GM19372 (cell line): ENCODE measurements at regions not wholly inside any gene's neighbourhood (a gene's known extent, or its start where the extent isn't known, plus 50 kb on each side); places are given as distances from the start of the nearest gene placed in this dataset.

Experiments used
- ATAC-seq: cut with Tn5 transposase; IDR thresholded peaks from one replicate; pipeline ENCODE4 v1.9.1; 2021; ENCODE audit warnings: mild to moderate bottlenecking, low read depth, moderate library complexity; ENCODE audit not compliant: unreplicated experiment

DNA sequence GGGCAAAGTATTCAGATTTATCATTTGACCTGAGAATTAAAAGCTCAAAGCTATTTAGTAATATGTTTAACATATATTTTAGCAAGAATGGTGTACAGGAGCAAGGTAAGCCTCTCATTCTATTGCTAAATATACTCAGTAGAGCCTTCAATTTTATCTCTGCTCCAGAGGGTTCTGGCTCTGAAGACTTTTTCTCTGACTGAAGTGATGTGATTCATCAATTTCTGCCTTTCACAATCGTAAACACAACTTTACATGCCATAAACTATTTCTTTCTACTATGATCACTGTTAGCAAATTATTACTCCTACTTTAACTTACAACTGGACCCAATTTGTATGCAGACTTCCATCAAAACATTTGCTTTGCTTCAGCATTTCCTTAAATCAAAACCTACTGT lies 315.0 kb upstream of the NDST4 start:
- no peak for ATAC-seq

DNA sequence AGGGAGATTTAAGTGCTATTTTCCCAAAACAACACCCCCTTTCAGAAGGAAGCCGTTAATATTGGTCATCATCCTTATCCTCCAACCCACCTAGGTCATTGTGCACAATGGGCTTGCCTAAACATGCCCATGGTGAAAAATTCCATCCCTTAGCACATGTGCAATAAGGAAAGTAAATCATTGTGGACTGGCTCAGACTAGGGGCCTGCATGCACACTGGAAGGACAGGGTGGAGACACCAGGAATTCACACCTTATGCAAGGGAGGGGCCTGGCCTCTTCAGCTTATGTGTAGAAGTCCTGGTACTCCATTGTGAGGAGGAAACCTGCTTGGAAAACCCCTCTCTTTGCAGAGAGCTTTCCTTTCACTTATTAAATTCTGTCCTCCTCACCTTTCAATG lies 311.4 kb upstream of the NDST4 start:
- no peak for ATAC-seq

DNA sequence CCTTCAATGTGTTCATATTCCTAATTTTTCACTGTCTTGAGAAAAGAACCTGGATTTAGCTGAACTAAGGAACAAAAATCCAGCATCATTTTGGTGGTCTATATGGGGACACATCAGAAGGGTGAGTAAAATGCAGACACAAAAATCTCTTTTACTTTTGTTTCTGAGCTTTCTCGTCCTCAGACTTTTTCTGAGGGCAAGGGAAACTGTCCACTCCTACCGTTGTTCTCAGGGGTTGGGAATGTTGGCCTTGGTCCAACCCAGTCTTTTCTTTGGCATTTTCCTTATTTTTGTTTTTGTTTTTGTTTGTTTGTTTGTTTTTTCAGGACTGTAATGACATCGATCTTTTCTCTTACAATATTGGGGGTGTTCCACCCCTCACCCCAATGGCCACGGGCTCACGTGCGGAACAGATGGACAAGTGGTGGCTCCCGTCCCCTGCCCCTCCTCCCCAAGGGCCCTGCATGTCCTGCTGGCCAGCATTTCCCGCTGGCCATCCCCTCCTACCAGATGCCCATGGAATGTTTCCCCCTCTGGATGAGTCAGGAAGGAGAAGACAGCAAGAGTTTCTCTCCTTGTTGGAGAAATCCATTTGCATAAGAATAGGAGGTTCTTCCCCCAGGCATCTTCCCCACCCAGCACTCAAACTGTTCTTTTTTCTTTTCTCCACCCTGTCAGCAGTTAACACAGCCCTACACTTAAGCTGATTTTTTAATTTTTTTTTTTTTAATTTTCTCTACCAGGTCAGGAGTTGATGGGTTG lies 305.4 kb upstream of the NDST4 start:
- no peak for ATAC-seq

DNA sequence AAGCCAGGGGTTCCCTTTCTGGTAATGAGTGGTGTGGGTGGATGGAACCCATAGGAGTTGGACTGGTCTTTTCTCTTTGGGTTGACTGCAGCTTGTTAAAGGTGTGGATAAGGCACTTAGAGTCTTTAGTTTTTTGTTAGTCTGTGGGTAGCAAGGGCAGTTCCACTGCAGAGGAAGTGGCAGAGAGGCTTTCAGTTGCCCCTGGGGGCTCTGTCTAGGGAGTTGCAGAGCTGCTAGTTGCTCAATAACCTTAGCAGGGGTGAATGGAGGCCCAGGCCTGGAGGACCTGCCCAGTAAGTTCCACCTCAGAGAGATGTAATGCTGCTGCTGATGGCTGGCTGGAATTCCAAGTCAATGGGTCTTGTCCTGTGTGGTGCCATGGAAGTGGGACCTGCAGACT lies 282.6 kb upstream of the NDST4 start:
- no peak for ATAC-seq

DNA sequence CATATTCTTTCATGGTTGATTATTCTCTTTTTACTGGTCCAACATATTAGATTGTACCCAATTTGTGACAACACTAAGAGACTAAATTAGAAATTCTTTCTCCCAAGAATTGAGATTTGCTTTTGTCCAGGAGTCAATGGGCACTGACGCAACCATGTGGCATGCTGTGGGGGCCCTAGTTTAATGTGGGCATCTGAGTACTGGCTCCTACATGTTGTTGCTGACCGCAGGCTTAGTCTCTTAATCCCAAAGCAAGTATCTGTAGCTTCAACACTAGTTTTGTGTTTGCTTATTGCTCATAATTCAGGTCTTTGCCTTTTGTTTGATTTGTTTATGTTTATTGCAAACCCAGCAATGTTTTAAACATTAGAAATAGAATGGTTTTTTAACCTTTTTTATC lies 263.4 kb upstream of the NDST4 start:
- ATAC-seq: no peak

DNA sequence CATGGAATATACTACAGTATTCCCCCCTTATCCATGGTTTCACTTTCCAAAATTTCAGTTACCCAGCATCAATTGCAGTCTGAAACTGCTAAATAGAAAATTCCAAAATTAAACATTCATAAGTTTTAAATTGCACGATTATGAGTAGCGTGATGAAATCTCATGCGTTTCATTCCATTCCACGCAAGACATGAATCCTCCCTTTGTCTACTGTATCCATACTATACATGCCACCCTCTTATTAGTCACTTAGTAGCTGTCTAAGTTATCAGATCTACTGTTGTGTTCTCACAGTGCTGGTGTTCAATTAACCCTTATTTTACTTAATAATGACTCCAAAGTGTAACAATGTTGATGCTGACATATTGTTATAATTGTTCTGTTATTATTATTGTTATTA lies 261.2 kb upstream of the NDST4 start:
- no peak for ATAC-seq

DNA sequence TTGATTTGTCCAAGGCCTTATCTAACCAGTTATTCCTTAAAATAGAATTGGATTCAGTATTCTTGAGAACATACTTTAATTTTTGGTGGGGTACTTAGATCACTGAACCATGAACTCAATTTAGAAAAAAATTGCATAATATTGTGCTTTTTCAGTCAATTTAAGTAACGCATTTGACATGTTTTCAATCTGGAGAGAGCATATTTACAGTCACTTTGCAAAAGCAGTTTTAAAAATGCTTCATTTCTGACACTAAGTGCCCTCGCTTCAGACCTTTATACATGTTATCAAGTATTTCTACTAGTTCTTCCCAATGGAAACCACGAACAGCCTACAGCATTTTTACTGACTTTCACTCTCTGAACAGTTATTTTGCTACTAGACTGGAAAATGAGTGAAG lies 257.1 kb upstream of the NDST4 start:
- no peak for ATAC-seq

DNA sequence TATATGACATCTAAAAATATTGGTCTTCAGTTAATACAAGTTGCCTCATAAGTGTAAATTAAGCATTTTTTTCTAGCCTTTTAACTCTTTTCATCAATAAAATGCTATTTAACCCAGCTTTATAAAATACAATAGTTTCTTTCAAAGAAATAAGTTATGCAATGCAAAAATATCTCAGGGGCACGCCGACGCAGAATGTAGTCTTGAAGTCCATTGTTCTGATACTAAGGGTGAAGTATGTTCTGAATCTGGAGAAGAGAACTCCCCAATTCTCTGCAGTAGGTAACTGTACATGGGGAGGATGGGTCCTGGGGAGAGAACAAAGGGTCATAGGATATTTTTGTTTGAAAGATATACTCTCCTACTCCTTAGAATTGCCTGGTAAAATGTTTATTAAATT lies 256.6 kb upstream of the NDST4 start:
- ATAC-seq: no peak

DNA sequence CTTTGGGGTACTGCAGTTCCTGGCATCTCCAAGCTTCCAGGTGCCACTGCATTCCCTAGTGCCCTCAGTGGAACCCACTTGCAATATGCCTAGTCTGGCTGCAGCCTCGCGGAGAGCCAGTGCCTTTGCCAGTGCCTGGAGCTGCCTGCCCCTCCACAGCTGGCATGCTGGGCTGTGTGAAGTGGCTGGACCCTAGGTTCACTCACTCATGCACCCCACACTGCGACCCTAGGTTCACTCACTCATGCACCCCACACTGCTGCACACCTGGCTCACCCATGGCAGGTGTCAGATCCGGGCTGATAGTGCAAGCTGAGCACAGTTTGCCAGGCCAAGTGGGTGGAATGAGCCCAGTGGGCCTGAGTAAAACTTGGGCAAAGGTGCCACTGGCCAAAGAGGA lies 253.0 kb upstream of the NDST4 start:
- ATAC-seq: no peak

DNA sequence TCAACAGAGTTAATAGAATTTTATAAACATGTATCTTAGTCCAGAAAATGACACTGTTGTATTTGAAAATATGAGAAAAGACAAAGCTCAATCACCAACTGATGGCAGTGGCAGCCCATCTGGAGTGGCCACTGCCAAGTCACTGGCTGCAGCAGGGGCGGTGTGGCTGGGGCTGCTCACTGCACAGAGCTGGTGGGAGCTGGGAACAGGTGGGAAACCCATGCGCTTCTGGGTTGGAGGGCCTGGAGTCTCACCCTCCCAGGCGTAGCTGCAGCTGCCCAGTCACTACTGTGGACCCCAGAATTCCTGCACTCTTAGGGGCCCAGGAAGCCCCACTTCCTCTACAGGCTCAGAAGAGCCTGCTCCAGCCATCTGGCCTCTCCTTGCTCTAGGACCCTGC lies 251.8 kb upstream of the NDST4 start:
- no peak for ATAC-seq

DNA sequence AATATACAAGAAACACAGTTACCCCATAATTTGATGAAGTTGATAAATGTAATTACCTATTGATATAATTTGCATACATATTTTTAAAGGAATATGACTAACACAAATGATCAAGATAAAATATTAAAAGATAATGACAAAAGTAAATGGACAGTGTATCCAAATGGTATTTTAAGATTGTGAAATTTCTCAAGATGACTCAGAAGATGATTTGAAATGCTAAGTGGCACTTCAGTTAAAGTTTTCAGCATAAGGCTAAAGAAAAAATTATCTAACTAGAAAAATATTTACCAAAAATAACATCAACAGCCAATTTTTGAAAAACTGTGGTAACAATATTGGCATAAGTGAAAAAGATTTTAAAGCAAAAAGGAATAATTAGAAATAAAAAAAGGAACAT lies 248.4 kb upstream of the NDST4 start:
- no peak for ATAC-seq

DNA sequence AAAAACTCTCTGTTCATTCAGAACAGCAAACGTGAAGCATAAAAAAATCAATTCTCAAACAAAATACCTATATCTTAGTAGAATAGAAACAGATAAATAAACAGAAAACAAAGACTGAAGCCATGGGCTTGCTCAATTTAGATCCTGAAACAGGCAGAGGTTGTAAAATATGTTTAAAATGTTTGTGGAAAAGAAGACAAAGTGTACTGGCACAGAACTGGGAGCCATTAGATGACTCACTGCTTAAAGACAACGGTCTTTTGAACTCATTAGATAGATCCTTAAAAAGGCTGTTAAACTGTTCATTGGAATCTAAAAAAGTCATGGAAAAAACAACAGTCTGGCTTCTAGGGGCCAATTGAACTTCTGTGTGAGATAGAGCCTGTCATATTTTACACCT lies 247.0 kb upstream of the NDST4 start:
- no peak for ATAC-seq

DNA sequence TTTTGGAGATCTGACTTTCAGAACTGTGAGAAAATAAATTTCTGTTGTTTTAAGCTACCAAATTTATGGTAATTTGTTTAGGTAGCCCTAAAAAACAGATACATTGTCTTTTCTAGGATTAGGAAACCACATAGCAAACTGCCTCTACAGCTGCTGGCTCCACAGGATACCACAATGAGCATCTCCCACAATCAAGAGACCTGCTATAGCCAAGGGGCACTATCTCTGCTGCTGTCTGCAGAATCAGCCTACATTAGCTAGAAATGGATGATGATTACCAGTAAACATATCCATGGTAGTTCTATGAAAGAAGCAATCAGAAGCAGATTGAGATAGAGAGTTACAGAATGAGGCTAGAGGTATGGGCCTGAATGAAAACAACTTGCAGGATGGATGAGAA lies 244.4 kb upstream of the NDST4 start:
- ATAC-seq: no peak

DNA sequence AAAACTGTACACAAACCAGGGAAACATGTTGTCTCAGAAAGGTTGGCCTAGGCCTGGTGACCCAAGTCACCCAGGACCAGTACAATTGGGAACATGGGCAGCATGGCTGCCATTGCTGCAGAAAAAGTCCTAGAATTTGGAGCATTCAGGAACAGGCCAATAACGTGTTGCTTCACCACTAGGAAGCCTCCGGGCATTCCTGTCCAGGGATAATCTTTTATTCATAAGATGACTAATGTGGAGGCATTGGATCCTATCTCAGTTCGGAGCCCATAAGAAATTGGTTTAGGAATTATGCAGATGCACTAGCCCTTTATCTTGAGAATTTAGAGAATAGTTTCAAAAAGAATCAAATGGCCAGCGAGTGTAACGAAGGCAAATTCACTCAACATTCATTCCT lies 242.8 kb upstream of the NDST4 start:
- ATAC-seq: no peak

DNA sequence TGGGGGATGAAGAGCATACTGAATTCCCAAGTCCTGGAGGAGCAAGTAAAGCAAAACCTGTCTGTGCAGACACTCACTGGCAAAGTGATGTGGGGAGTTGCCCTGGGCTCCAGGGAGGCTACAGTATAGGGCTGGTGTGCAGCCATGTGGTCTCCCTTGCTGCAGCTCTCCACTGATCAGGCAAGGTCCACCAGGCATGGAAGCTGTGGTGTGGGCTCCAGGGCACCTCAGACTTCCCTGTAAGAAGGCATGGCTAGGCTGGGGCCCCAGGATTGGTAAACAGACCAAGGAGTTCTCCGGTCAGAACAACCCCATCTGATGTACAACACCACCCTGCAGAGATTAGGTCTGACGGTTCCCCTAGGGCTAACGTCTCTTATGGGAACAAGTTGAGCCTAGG lies 241.9 kb upstream of the NDST4 start:
- ATAC-seq: no peak

DNA sequence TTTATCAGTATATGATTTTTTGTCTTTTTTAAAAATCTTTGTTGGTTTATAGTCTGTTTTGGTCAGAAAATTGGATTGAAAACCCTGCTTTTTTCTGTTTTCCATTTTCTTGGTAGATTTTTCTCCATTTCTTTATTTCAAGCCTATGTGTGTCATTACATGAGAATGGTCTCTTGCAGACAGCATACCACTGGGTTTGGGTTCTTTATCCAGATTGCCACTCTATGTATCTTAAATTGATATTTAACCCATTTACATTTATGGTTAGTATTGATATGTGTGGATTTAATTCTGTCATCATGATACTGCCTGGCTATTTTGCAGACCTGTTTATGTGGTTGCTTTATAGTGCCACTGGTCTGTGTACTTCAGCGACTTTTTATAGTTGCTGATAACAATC lies 239.9 kb upstream of the NDST4 start:
- no peak for ATAC-seq

DNA sequence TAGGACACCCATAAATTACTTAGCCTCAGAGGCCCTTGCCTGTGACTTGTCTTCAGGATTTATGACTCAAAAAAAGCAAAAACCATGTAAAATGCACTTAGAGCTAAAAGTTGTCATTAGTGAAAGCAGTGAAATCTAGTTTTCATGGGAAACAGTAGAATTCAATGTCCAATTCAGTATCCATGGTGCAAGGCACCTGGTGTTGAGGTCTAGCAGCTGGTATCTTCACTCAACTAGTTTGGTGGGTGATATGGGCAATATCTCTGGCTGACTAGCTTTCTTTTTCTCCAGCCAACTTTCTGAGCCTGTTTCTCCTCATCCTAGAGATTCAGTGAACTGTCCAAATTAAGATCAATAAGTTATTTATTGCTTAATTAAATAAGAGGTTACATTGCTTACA lies 229.8 kb upstream of the NDST4 start:
- ATAC-seq: no peak

DNA sequence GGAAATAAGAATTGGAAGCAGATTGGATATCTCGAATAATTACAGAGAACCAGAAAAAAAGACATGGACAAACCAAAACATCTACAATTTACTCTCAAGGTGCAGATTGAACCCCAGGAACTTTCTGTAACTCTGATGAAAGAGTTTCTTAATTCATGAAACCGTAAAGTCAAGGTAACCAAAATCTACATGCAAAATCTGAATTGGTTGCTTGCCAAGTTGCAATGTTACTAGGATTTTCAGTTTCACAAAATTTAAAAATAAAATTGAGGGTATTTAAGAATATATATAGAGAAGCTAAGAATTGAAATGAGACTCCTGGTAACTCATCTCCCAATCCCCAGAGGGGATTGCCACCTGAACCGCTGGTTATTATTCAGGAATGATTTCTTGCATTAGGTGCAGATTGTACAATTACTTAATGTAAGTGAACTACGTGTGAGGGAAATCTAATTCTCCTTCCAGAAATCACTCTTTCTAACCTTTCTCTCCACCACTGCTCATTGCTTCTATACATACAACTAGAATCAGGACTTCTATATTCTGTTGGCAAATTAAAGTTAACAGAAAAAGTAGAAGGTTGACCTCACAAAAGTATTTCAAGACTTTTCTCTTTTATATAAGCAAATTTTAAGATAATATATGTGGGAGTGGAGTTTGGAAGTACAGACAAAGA lies 221.5 kb upstream of the NDST4 start:
- ATAC-seq: no peak

DNA sequence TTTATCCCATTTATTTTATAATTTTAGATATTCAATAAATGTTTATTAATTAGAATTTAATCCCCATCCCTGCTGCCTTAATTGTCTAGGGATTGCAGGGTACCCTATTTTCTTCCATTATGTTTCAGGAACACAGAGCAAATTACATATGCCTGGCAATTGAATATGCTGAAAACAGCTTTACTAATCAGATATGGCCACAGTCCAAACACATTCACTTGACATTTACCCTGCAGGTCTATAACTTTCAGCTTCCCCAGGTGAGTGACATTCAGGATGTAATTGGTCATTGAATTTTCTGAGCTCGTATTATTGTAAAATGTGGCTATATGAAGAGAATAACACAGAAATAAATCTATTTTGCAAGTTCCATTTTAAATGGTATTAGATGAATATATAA lies 218.7 kb upstream of the NDST4 start:
- no peak for ATAC-seq

DNA sequence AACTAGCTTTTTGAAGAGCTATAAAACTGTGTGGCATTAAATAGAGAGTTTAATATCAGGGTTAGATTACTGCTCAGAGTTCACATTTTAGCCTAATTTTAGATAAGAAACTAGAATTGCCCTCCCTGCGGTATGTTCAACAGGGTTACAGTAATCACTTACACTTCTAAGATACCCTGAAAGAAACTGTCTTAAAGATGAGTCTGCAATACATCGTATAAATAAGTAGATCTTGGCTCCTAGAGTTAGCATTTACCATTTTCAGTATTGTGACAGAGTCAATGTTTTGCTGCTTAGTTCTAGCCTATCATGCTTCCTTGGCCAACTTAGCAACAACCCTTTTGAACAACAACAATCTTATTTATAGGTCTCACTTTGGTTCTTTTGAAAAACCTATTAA lies 217.8 kb upstream of the NDST4 start:
- ATAC-seq: no peak

DNA sequence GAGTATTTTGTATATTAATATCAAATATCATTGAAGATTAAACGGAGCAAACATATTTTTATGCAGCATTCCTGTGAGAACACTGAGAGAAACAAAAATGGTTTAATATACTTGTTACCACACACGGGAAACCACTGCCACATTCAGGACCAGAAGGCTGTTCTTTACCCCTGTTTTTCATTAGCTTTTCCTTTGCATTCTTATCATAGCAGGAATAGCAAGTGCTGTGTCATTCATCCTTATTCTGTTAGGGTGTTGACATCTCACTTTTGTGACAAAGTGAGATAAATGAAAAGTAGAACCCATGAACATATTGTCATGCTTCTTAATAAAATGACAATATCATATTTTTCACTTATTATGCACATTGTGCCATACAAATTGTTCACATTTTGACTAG lies 212.4 kb upstream of the NDST4 start:
- no peak for ATAC-seq

DNA sequence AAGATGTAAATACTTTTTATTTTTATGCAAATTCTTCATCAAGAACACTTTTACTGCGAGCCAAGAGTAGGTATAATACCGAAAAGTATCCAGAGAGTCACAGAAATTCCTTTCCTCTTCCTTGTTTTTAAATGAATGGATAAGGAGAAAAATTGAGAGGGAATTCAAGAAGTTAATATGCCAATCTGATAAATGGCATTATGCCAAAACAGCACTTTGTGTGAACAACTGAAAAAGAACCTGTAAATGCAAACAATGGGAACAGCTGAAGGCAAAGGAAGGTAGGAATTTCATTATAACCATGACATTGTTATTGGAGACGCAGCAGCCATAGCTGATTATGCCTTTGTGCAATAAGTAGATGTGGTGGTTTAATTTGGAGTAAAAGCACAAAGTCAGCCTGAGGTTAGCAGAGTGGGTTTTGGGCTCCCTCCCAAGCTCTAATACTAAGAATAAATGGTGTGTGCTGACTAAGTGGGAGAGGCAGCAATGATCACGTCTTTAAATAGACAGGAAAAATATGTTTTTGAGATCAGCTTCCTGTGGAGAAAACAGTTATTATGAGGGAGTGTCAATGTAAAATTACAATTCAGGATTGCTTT lies 209.8 kb upstream of the NDST4 start:
- no peak for ATAC-seq
